GM12872 (cell line): ENCODE measurements at regions not wholly inside any gene's neighbourhood (a gene's known extent, or its start where the extent isn't known, plus 50 kb on each side); places are given as distances from the start of the nearest gene placed in this dataset.
A peak's percentile ranks its signal among the peaks of the same experiment; 100 is the strongest.

Source experiments
- TF ChIP-seq, protein P1 (sequence below): IDR thresholded peaks from 3 replicates; pipeline ENCODE4 v1.5.1; 2011; ENCODE audit warnings: low read depth, mild to moderate bottlenecking, low read length, moderate library complexity; ENCODE audit not compliant: insufficient read depth

DNA sequence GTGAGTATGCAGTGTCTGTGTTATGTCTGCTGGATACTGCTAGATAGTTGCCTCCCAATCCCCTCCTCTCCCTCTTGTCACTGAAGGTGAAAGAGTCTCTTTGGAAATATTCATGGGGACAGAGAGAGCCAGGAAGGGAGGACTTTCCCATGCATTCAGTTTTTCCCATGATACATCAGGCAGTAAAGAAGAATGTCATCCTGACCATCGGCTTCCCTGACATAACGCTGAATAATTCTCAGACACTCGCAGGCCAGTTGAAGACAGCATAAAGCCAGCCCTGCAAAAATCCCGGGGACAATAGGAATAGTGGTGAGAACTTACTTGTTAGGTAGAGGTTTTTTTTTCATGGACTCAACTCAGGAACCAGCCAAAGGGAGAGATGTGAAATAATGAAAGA lies 58.1 kb downstream of the KLF4 start:
- TF ChIP-seq, protein P1, sequence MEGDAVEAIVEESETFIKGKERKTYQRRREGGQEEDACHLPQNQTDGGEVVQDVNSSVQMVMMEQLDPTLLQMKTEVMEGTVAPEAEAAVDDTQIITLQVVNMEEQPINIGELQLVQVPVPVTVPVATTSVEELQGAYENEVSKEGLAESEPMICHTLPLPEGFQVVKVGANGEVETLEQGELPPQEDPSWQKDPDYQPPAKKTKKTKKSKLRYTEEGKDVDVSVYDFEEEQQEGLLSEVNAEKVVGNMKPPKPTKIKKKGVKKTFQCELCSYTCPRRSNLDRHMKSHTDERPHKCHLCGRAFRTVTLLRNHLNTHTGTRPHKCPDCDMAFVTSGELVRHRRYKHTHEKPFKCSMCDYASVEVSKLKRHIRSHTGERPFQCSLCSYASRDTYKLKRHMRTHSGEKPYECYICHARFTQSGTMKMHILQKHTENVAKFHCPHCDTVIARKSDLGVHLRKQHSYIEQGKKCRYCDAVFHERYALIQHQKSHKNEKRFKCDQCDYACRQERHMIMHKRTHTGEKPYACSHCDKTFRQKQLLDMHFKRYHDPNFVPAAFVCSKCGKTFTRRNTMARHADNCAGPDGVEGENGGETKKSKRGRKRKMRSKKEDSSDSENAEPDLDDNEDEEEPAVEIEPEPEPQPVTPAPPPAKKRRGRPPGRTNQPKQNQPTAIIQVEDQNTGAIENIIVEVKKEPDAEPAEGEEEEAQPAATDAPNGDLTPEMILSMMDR: no peak

DNA sequence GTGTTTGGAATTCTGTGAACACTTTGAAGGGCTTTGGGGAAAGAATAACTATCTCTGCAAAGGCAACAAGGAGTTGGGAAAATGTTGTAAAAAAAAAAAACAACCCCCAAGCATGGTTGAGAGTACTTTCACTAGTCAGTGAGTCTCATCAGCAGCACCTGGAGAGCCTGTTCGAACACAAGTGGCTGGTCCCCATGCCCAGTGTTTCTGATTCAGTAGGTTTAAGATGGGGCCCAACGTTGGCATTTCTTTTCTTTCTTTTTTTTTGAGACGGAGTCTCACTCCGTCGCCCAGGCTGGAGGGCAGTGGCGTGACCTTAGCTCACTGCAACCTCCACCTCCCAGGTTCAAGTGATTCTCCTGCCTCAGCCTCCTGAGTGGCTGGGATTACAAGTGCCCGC lies 59.5 kb downstream of the KLF4 start:
- TF ChIP-seq, protein P1: no peak

DNA sequence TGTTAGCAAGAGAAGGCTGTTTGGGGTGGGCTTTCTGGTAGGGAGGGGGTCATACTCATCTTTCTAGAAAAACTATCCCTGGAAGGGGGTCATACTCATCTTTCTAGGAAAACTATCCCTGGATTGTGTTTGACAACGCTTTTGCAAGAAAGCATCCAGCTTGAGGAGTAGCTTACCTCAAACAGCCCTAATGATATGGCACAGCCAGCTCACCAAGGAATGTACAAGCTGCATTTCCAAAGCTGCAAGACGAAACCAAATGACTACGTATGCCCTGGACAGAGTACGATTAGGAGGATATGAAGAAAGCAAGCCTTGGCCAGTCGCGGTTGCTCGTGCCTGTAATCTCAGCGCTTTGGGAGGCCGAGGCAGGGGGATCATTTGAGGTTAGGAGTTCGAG lies 63.4 kb downstream of the KLF4 start:
- TF ChIP-seq, protein P1: no peak

DNA sequence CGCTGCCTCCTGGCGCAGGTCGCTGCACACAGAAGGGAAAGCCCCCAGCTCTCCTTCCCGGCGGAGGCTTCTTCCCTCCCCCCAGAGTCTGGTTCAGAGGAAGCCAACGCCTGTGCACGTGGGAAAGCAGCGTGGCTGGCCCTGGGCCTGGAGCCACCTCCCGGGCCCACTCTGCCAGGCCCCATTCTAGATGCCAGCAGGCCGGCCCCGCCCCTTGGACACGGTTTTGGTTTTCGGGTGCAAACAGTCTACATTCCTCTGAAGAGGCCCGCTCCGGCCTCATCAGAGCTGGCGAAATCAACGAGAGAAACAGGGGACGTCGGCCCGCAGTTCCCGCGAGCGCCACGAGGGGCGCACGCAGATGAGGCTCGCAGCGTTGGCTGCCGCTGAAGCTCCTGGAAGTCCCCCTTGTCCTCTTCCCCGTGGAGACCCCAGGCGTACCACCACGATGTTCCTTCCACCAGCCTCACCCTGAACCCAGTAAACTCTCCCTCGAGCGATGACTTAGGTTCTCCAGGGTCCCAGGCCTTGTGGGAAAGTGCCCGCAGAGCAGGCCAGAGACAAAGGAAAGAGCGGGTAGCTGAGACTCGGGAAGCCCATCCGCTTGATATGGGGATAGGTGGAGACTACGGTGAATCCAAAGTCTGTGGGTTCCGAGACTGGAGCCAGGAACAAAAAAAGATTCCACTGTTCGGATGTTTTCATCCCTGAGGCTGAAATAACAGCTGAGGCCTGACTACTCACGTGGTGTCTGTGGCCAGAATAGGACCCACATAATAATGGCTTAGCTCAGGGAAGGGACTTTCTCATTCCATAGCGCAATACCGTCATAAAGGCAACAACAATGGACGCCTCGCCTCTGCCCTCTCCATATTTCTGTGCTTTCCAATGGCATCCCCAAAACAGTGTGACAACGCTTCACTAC lies 64.2 kb downstream of the KLF4 start:
- TF ChIP-seq, protein P1: peak; percentile 96

- TF ChIP-seq, protein P1: no peak
Observed at GRCh38 chr9:107423540-107423939, 66.0 kb downstream of the KLF4 start.

DNA sequence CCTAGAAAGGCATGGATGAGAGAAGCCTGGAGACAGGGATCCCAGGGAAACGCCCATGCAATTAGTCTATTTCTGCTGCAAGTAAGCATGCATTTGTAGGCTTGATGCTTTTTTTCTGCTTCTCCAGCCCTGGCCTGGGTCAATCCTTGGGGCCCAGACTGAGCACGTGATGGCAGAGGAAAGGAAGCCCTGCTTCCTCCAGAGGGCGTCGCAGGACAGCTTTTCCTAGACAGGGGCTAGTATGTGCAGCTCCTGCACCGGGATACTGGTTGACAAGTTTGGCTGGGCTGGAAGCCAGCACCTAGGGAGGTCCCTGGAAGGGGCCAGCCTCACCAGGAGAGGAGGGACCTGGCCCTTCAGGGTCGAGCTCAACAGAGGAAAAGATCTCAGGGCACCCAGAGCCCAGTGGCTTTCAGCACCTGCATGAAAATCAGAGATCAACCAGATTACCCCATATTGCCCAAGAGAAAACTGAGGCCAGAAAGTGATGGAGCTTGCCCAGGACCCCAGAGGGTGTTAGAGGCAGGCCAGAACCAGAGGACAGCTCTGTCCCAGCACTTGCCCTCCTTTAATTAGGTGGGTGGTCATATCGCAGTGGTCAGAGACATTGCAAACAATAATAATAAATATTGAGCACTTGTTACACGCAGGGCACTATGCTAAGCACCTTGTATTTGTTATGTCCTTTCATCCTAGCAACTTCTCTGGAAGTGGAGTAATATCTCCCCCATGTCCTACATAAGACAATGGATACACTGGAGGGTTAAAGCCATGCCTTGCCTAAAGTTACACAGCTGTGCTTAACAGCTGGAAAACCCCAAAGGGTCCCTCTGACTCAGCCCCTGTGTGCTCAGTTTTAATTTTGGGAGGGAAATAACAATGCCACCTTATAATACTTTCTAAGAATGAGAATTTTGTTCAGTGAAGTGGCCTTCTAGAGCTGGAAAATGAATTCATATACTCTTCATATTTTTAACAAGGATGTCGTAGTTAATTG lies 67.1 kb downstream of the KLF4 start:
- TF ChIP-seq, protein P1: peak; percentile 65

DNA sequence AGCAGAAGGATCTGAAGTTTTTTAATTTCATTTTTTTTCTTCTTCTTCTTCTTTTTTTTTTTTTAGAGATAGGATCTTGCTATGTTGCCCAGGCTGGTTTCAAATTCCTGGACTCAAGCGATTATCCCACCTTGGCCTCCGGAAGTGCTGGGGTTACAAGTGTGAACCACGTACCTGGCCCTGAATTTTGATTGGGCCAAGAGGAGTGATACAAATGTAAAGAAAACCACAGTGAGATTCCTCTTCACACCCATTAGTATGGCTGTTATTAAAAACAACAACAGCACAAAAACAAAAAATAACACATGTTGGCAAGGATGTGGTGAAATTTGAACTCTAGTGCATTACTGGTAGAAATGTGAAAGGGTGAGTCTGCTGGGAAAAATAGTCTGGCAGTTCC lies 79.1 kb downstream of the KLF4 start:
- TF ChIP-seq, protein P1: no peak
